ENCODE measurements at regions not wholly inside any gene's neighbourhood (a gene's known extent, or its start where the extent isn't known, plus 50 kb on each side); places are given as distances from the start of the nearest gene placed in this dataset.

DNA sequence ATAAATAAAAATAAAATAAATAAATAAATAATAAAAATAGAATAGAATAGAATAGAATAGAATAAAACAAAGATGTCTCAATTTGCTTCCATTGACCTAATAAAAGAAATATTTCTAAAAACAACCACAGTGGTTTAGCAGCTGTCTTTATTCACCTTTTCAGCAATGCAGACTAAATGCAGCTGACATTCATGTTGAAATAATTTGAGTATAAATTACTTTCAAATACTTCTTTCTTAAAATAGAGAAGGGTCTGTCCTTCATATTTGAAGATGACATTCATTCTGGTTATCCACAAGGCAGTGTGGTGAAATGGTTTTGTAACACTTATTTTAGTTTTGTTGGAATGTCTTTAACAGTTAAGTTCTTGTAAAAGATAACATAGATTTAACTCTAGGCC, 469.4 kb downstream of the IRS1 start:
- no peaks in the 10 kb centered on the region for H3K36me3 ChIP-seq (replicated peaks in 1 of 2)
- DNase-seq: no peak
- H3K4me1 ChIP-seq (replicated peaks in 1 of 2): no peaks in the 10 kb centered on the region
- no peak overlapping the region for H3K27ac ChIP-seq
- H3K9me3 ChIP-seq (replicated peaks in 1 of 3): no peaks in the 10 kb centered on the region
- no peak overlapping the region for H3K4me3 ChIP-seq
- intact Hi-C loops (cut with DNase I): no loop called here
- H3K27me3 ChIP-seq: no peaks in the 10 kb centered on the region
- TF ChIP-seq POLR2A (IDR thresholded peaks at IDR 0.05): no peak
- TF ChIP-seq, protein P1, sequence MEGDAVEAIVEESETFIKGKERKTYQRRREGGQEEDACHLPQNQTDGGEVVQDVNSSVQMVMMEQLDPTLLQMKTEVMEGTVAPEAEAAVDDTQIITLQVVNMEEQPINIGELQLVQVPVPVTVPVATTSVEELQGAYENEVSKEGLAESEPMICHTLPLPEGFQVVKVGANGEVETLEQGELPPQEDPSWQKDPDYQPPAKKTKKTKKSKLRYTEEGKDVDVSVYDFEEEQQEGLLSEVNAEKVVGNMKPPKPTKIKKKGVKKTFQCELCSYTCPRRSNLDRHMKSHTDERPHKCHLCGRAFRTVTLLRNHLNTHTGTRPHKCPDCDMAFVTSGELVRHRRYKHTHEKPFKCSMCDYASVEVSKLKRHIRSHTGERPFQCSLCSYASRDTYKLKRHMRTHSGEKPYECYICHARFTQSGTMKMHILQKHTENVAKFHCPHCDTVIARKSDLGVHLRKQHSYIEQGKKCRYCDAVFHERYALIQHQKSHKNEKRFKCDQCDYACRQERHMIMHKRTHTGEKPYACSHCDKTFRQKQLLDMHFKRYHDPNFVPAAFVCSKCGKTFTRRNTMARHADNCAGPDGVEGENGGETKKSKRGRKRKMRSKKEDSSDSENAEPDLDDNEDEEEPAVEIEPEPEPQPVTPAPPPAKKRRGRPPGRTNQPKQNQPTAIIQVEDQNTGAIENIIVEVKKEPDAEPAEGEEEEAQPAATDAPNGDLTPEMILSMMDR (IDR thresholded peaks at IDR 0.05): no peak

- WGBS, 4 donors: 83 to 94% (median 89%) methylated on average over 4 of the region's 4 CpGs
- no peaks in the 10 kb centered on the region for H3K4me1 ChIP-seq (replicated peaks in 1 of 2)
- H3K27ac ChIP-seq: no peak overlapping the region
- no peaks in the 10 kb centered on the region for H3K27me3 ChIP-seq
- H3K4me3 ChIP-seq: no peak overlapping the region
- DNase-seq: no peak
- intact Hi-C loops (cut with DNase I): no loop called here
- TF ChIP-seq, protein P1 (IDR thresholded peaks at IDR 0.05): no peak
- TF ChIP-seq POLR2A (IDR thresholded peaks at IDR 0.05): no peak
- no peaks in the 10 kb centered on the region for H3K9me3 ChIP-seq (replicated peaks in 1 of 3)
- no peaks in the 10 kb centered on the region for H3K36me3 ChIP-seq (replicated peaks in 1 of 2)
Observed at GRCh38 chr2:226329180-226329579, 470.4 kb downstream of the IRS1 start.

GRCh38 chr2:226327830-226328229, 471.8 kb downstream of the IRS1 start:
- WGBS, 4 donors: 91 to 94% (median 94%) methylated on average over 4 of the region's 4 CpGs

GRCh38 chr2:226325526-226325925, 474.1 kb downstream of the IRS1 start:
- TF ChIP-seq POLR2A (IDR thresholded peaks at IDR 0.05): no peak
- TF ChIP-seq, protein P1 (IDR thresholded peaks at IDR 0.05): no peak
- no peaks in the 10 kb centered on the region for H3K4me1 ChIP-seq (replicated peaks in 1 of 2)
- intact Hi-C loops (cut with DNase I): no loop called here

More at GRCh38 chr2:226327830-226328229, 471.8 kb downstream of the IRS1 start:
- no peak overlapping the region for H3K27ac ChIP-seq
- intact Hi-C loops (cut with DNase I): no loop called here
- H3K9me3 ChIP-seq (replicated peaks in 1 of 3): no peaks in the 10 kb centered on the region
- H3K4me1 ChIP-seq (replicated peaks in 1 of 2): no peaks in the 10 kb centered on the region
- H3K36me3 ChIP-seq (replicated peaks in 1 of 2): no peaks in the 10 kb centered on the region
- no peaks in the 10 kb centered on the region for H3K27me3 ChIP-seq
- no peak for DNase-seq
- TF ChIP-seq POLR2A (IDR thresholded peaks at IDR 0.05): no peak
- TF ChIP-seq, protein P1 (IDR thresholded peaks at IDR 0.05): no peak
- no peak overlapping the region for H3K4me3 ChIP-seq

More at GRCh38 chr2:226325526-226325925, 474.1 kb downstream of the IRS1 start:
- H3K27me3 ChIP-seq: no peaks in the 10 kb centered on the region
- no peak overlapping the region for H3K4me3 ChIP-seq
- H3K36me3 ChIP-seq (replicated peaks in 1 of 2): no peaks in the 10 kb centered on the region
- no peaks in the 10 kb centered on the region for H3K9me3 ChIP-seq (replicated peaks in 1 of 3)
- no peak overlapping the region for H3K27ac ChIP-seq
- DNase-seq: no peak
